ENCODE measurements at regions not wholly inside any gene's neighbourhood (a gene's known extent, or its start where the extent isn't known, plus 50 kb on each side); places are given as distances from the start of the nearest gene placed in this dataset.

- H3K4me1 ChIP-seq (ENCODE audit: control insufficient read depth, insufficient read depth, low read length), result no peaks in the 10 kb centered on the region
- intact Hi-C loops (cut with micrococcal nuclease; ENCODE audit: unreplicated experiment), result no loop called here
- in situ Hi-C loops (cut with HindIII; ENCODE audit: low pct_unique_long_range_greater_than_20kb, low sequenced_read_pairs), result no loop called here
- no peak overlapping the region for H3K27ac ChIP-seq (ENCODE audit: low read length)
- DNase-seq (ENCODE audit: low read depth, low spot score), result no peak
- BruUV-seq (replicated peaks), result no TSS peak
- CTCF ChIA-PET, result interaction anchor here (0.5 kb wide), 1 partner anchor 846 kb away, joined by 3 read pairs; no protein-coding TSS in a partner anchor
- no peaks in the 10 kb centered on the region for H3K9me3 ChIP-seq (ENCODE audit: control insufficient read depth, insufficient read depth, low read depth, low read length)
- no peaks in the 10 kb centered on the region for H3K27me3 ChIP-seq (ENCODE audit: control insufficient read depth, insufficient read depth, low read length)
- H3K36me3 ChIP-seq (ENCODE audit: control insufficient read depth, insufficient read depth, low read length), result no peaks in the 10 kb centered on the region
- ATAC-seq, result no peak
- POLR2A ChIA-PET, result no interaction called here
- no peak overlapping the region for H3K4me3 ChIP-seq (ENCODE audit: low read depth in 2 of 2, low read length in 2 of 2)
- TF ChIP-seq CTCF (IDR thresholded peaks at IDR 0.05), result no peak
Observed at GRCh38 chr6:114827135-114827534, 484.3 kb upstream of the HS3ST5 start.

GRCh38 chr6:114824409-114824808 is 481.6 kb upstream of the HS3ST5 start:
- CTCF ChIA-PET, result no interaction called here
- in situ Hi-C loops (cut with HindIII; ENCODE audit: low pct_unique_long_range_greater_than_20kb, low sequenced_read_pairs), result no loop called here

More at GRCh38 chr6:114824409-114824808, 481.6 kb upstream of the HS3ST5 start:
- DNase-seq (ENCODE audit: low read depth, low spot score) (no peak), ATAC-seq (no peak)
- Histone ChIP-seq H3K4me3 (ENCODE audit: low read depth in 2 of 2, low read length in 2 of 2) (no peak overlapping the region), H3K27ac (ENCODE audit: low read length) (no peak overlapping the region), H3K9me3 (ENCODE audit: control insufficient read depth, insufficient read depth, low read depth, low read length) (no peaks in the 10 kb centered on the region), H3K36me3 (ENCODE audit: control insufficient read depth, insufficient read depth, low read length) (no peaks in the 10 kb centered on the region), H3K4me1 (ENCODE audit: control insufficient read depth, insufficient read depth, low read length) (no peaks in the 10 kb centered on the region), H3K27me3 (ENCODE audit: control insufficient read depth, insufficient read depth, low read length) (no peaks in the 10 kb centered on the region)
- POLR2A ChIA-PET, result no interaction called here
- intact Hi-C loops (cut with micrococcal nuclease; ENCODE audit: unreplicated experiment), result no loop called here
- no TSS peak for BruUV-seq (replicated peaks)
- TF ChIP-seq POLR2AphosphoS5 (IDR thresholded peaks at IDR 0.05; ENCODE audit: low read depth, low read length) (no peak), REST (IDR thresholded peaks at IDR 0.05; ENCODE audit: insufficient read depth in 1 of 2, low read depth in 2 of 2, low read length in 1 of 2) (no peak), SIN3A (IDR thresholded peaks at IDR 0.05; ENCODE audit: borderline replicate concordance, insufficient read depth, low read depth, low read length) (no peak), CTCF (IDR thresholded peaks at IDR 0.05) (no peak), TCF7L2 (IDR thresholded peaks at IDR 0.05; ENCODE audit: low read depth, low read length) (no peak)
